Stomach (tissue), 4 donors: ENCODE measurements at regions not wholly inside any gene's neighbourhood (a gene's known extent, or its start where the extent isn't known, plus 50 kb on each side); places are given as distances from the start of the nearest gene placed in this dataset.

ENCODE experiments used
- POLR2A ChIP-seq, 4 donors: fragments of 450-650 bp; IDR thresholded peaks; one replicate each; pipeline ENCODE4 v1.6.1; 2016; ENCODE audit warnings: antibody characterized with exemption in 4 of 4, control low read depth in 2 of 4, mild to moderate bottlenecking in 1 of 4, moderate library complexity in 1 of 4
- POLR2AphosphoS5 ChIP-seq, 3 donors: sonication (generic); formaldehyde crosslinking; IDR thresholded peaks; one replicate each; pipeline ENCODE4 v1.6.1; 2016; ENCODE audit warnings: antibody characterized with exemption in 3 of 3
- TF ChIP-seq, protein P1 (sequence below), 7 experiments: fragments of 450-650 bp in 4 of 7; fragments of 200-600 bp in 3 of 7; sonication (generic) in 3 of 7; IDR thresholded peaks; one replicate each; pipeline ENCODE4 v1.5.1; 2016 to 2019; ENCODE audit warnings: antibody characterized with exemption in 7 of 7, control low read depth in 2 of 7, mild to moderate bottlenecking in 1 of 7

DNA sequence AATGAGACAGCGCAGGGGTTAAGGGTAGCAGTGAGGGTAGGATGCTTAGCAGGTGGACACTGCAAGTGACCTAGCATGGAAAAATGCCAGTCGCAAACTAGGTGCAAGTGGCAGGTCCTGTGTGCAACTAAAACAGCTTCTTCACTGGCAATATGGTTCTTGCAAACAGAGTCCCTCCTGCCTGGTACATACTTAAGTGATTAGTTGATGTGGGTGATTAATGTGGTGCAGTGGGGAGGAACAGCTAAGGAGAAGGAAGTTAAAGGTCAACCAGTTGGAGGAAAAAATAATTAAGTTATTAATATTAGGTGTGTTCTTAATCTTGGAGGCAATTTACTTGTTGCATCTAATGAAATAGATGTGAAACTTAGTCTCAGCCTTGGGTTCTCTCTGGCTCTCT is 121.6 kb upstream of the IGFBP7 start:
- TF ChIP-seq, protein P1, sequence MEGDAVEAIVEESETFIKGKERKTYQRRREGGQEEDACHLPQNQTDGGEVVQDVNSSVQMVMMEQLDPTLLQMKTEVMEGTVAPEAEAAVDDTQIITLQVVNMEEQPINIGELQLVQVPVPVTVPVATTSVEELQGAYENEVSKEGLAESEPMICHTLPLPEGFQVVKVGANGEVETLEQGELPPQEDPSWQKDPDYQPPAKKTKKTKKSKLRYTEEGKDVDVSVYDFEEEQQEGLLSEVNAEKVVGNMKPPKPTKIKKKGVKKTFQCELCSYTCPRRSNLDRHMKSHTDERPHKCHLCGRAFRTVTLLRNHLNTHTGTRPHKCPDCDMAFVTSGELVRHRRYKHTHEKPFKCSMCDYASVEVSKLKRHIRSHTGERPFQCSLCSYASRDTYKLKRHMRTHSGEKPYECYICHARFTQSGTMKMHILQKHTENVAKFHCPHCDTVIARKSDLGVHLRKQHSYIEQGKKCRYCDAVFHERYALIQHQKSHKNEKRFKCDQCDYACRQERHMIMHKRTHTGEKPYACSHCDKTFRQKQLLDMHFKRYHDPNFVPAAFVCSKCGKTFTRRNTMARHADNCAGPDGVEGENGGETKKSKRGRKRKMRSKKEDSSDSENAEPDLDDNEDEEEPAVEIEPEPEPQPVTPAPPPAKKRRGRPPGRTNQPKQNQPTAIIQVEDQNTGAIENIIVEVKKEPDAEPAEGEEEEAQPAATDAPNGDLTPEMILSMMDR (IDR thresholded peaks at IDR 0.05), result no peak
- TF ChIP-seq POLR2AphosphoS5 (IDR thresholded peaks at IDR 0.05), result no peak
- no peak for TF ChIP-seq POLR2A (IDR thresholded peaks at IDR 0.05)
